ENCODE measurements at regions not wholly inside any gene's neighbourhood (a gene's known extent, or its start where the extent isn't known, plus 50 kb on each side); places are given as distances from the start of the nearest gene placed in this dataset.

DNA sequence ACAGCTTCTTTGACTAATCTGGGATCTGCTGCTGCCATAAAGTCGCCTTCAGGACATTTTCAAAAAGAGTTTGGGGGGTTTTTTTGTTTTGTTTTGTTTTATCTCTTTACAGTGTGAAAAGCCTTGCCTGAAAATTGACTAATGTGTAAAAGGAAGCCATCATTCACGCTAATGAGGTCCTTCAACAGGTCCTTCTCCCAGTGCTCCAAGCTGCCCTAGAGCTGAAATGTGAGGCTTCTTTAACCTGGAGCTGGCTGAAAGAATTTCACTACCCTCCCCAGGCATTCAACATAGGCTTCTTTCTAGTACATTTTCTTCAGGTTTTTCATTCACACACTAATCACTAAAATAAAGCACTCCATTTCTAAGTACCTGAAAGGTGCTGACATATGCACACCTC is 145.1 kb upstream of the PRDM1 start:
- no peak overlapping the region for H3K27ac ChIP-seq
- WGBS, 2 donors, result 66 to 73% methylated on average over 2 of the region's 2 CpGs
- intact Hi-C loops (cut with DNase I; ENCODE audit: low total_unique reads), result no loop called here
- H3K9me3 ChIP-seq, result no peaks in the 10 kb centered on the region
- no peaks in the 10 kb centered on the region for H3K36me3 ChIP-seq (ENCODE audit: low read depth, missing control alignments)
- H3K4me3 ChIP-seq, result no peak overlapping the region
- no peaks in the 10 kb centered on the region for H3K4me1 ChIP-seq
- H3K27me3 ChIP-seq, result no peaks in the 10 kb centered on the region
- DNase-seq, result no peak
- no peak for TF ChIP-seq POLR2A (IDR thresholded peaks at IDR 0.05)
- TF ChIP-seq, protein P1, sequence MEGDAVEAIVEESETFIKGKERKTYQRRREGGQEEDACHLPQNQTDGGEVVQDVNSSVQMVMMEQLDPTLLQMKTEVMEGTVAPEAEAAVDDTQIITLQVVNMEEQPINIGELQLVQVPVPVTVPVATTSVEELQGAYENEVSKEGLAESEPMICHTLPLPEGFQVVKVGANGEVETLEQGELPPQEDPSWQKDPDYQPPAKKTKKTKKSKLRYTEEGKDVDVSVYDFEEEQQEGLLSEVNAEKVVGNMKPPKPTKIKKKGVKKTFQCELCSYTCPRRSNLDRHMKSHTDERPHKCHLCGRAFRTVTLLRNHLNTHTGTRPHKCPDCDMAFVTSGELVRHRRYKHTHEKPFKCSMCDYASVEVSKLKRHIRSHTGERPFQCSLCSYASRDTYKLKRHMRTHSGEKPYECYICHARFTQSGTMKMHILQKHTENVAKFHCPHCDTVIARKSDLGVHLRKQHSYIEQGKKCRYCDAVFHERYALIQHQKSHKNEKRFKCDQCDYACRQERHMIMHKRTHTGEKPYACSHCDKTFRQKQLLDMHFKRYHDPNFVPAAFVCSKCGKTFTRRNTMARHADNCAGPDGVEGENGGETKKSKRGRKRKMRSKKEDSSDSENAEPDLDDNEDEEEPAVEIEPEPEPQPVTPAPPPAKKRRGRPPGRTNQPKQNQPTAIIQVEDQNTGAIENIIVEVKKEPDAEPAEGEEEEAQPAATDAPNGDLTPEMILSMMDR (IDR thresholded peaks at IDR 0.05), result no peak

- intact Hi-C loops (cut with DNase I; ENCODE audit: low total_unique reads), result no loop called here
- Histone ChIP-seq H3K9me3 (no peaks in the 10 kb centered on the region), H3K4me3 (no peak overlapping the region), H3K27ac (no peak overlapping the region), H3K27me3 (no peaks in the 10 kb centered on the region), H3K36me3 (ENCODE audit: low read depth, missing control alignments) (no peaks in the 10 kb centered on the region), H3K4me1 (no peaks in the 10 kb centered on the region)
- no peak for DNase-seq
- WGBS, 2 donors, result 90 to 91% methylated on average over 2 of the region's 2 CpGs
- TF ChIP-seq, protein P1 (IDR thresholded peaks at IDR 0.05), result no peak
- TF ChIP-seq POLR2A (IDR thresholded peaks at IDR 0.05), result no peak
Measured at GRCh38 chr6:105936972-105937371, 149.2 kb upstream of the PRDM1 start.

DNA sequence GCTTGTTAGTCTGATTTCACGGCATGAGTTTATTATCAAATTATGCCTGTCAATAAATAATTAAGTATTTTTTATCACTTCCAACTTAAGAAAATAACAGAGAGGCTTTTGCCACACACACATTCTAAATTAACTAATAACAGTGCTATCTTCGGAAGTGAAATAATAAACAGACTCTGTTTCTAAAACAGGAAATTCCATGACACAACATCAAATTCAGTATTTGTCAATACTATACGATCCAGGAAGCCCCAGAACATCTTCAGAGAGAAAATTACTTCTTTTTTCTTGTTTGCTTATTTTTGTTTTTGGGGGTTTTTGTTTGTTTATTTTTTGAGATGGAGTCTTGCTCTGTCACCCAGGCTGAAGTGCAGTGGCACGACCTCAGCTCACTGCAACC is 150.7 kb upstream of the PRDM1 start:
- no peak overlapping the region for H3K27ac ChIP-seq
- no peak for DNase-seq
- TF ChIP-seq, protein P1 (IDR thresholded peaks at IDR 0.05), result no peak
- no peaks in the 10 kb centered on the region for H3K4me1 ChIP-seq
- intact Hi-C loops (cut with DNase I; ENCODE audit: low total_unique reads), result no loop called here
- no peaks in the 10 kb centered on the region for H3K36me3 ChIP-seq (ENCODE audit: low read depth, missing control alignments)
- H3K27me3 ChIP-seq, result no peaks in the 10 kb centered on the region
- WGBS, 2 donors, result 87 to 89% methylated on average over 4 of the region's 4 CpGs
- no peak overlapping the region for H3K4me3 ChIP-seq
- no peaks in the 10 kb centered on the region for H3K9me3 ChIP-seq

- Histone ChIP-seq H3K27me3 (no peaks in the 10 kb centered on the region), H3K9me3 (no peaks in the 10 kb centered on the region), H3K27ac (no peak overlapping the region), H3K4me1 (no peaks in the 10 kb centered on the region), H3K36me3 (ENCODE audit: low read depth, missing control alignments) (no peaks in the 10 kb centered on the region), H3K4me3 (no peak overlapping the region)
- WGBS, 2 donors, result 89 to 90% methylated on average over 5 of the region's 5 CpGs
- no peak for DNase-seq
- intact Hi-C loops (cut with DNase I; ENCODE audit: low total_unique reads), result no loop called here
- TF ChIP-seq POLR2A (IDR thresholded peaks at IDR 0.05), result no peak
- TF ChIP-seq, protein P1 (IDR thresholded peaks at IDR 0.05), result no peak
Measured at GRCh38 chr6:105934708-105935107, 151.4 kb upstream of the PRDM1 start.

- H3K27me3 ChIP-seq, result no peaks in the 10 kb centered on the region
- DNase-seq, result no peak
- H3K36me3 ChIP-seq (ENCODE audit: low read depth, missing control alignments), result no peaks in the 10 kb centered on the region
- H3K4me3 ChIP-seq, result no peak overlapping the region
- 88 to 89% methylated on average over 2 of the region's 2 CpGs for WGBS, 2 donors
- H3K4me1 ChIP-seq, result no peaks in the 10 kb centered on the region
- H3K9me3 ChIP-seq, result no peaks in the 10 kb centered on the region
- no peak overlapping the region for H3K27ac ChIP-seq
- intact Hi-C loops (cut with DNase I; ENCODE audit: low total_unique reads), result no loop called here
- TF ChIP-seq POLR2A (IDR thresholded peaks at IDR 0.05), result no peak
- TF ChIP-seq, protein P1 (IDR thresholded peaks at IDR 0.05), result no peak
Measured at GRCh38 chr6:105932440-105932839, 153.7 kb upstream of the PRDM1 start.

Measured in testis (tissue), 2 donors.